Left lung (tissue), 4 donors: ENCODE measurements at regions not wholly inside any gene's neighbourhood (a gene's known extent, or its start where the extent isn't known, plus 50 kb on each side); places are given as distances from the start of the nearest gene placed in this dataset.

Source experiments
- ATAC-seq: fragments of 200-7000 bp; cut with Tn5 transposase; one replicate; pipeline ENCODE4 v1.9.1; 2020; ENCODE audit warnings: moderate library complexity
- DNase-seq, 4 donors: peaks; one replicate each; pipeline ENCODE4 v3.0.0-alpha.2; 2013 to 2020
- H3K27ac ChIP-seq, 2 donors: fragments of 200-600 bp; sonication (generic) in 1 of 2; one replicate each; pipeline versions ENCODE4 v1.5.0 to v1.8.0; 2020 to 2021
- H3K27me3 ChIP-seq, 2 donors: fragments of 200-600 bp; sonication (generic) in 1 of 2; one replicate each; pipeline versions ENCODE4 v1.5.0 to v1.8.0; 2020 to 2021
- H3K36me3 ChIP-seq, 2 donors: fragments of 200-600 bp; sonication (generic) in 1 of 2; one replicate each; pipeline versions ENCODE4 v1.5.0 to v1.8.0; 2020 to 2021
- H3K4me1 ChIP-seq, 2 donors: fragments of 200-600 bp; one replicate each; pipeline ENCODE4 v1.8.0; 2021
- H3K4me3 ChIP-seq, 2 donors: fragments of 200-600 bp; sonication (generic) in 1 of 2; one replicate each; pipeline versions ENCODE4 v1.5.0 to v1.8.0; 2020 to 2021; ENCODE audit warnings: mild to moderate bottlenecking in 1 of 2
- H3K9me3 ChIP-seq, 2 donors: fragments of 200-600 bp; sonication (generic) in 1 of 2; one replicate each; pipeline versions ENCODE4 v1.5.0 to v1.8.0; 2020 to 2021
- CTCF ChIP-seq, 2 donors: fragments of 200-600 bp; sonication (generic) in 1 of 2; IDR thresholded peaks; one replicate each; pipeline versions ENCODE4 v1.5.0 to v1.8.0; 2021; ENCODE audit warnings: antibody characterized with exemption in 2 of 2
- intact Hi-C, 2 donors: fragments of 100-400 bp; cut with DNase I; formaldehyde crosslinking; loops; one replicate each; pipeline versions ENCODE4 v1.11.2 to v1.14.2; 2022
- donor health status: DM: no; HTN: yes; CAD: no.
- donor health status: DM: no; HTN: no; CAD: no.

GRCh38 chr5:17431272-17432050, 66.6 kb upstream of the TAF11L2 start:
- Histone ChIP-seq H3K4me3 (no peak overlapping the region), H3K4me1 (peaks cover 0 to 8% of the 10 kb centered on the region in 2 donors), H3K36me3 (no peaks in the 10 kb centered on the region), H3K27me3 (no peaks in the 10 kb centered on the region), H3K27ac (no peak overlapping the region), H3K9me3 (no peaks in the 10 kb centered on the region)
- intact Hi-C loops: no loop called here
- no peak for DNase-seq
- no peak for ATAC-seq
- TF ChIP-seq CTCF (IDR thresholded peaks at IDR 0.05): no peak

- intact Hi-C loops: no loop called here
- H3K9me3 ChIP-seq: no peaks in the 10 kb centered on the region
- DNase-seq (no peak), ATAC-seq (no peak)
- H3K36me3 ChIP-seq: no peaks in the 10 kb centered on the region
- H3K27me3 ChIP-seq: no peaks in the 10 kb centered on the region
- no peak overlapping the region for H3K4me3 ChIP-seq
- H3K4me1 ChIP-seq: peaks cover 0 to 15% of the 10 kb centered on the region in 2 donors
- TF ChIP-seq CTCF (IDR thresholded peaks at IDR 0.05): no peak
- H3K27ac ChIP-seq: no peak overlapping the region
Observed at GRCh38 chr5:17432569-17432968, 65.5 kb upstream of the TAF11L2 start.

- H3K36me3 ChIP-seq: no peaks in the 10 kb centered on the region
- H3K27ac ChIP-seq: no peak overlapping the region
- DNase-seq (no peak), ATAC-seq (no peak)
- no peaks in the 10 kb centered on the region for H3K27me3 ChIP-seq
- intact Hi-C loops: no loop called here
- H3K9me3 ChIP-seq: no peaks in the 10 kb centered on the region
- H3K4me1 ChIP-seq: peaks cover 0 to 20% of the 10 kb centered on the region in 2 donors
- no peak for TF ChIP-seq CTCF (IDR thresholded peaks at IDR 0.05)
- H3K4me3 ChIP-seq: no peak overlapping the region
Observed at GRCh38 chr5:17433406-17433805, 64.6 kb upstream of the TAF11L2 start.

DNA sequence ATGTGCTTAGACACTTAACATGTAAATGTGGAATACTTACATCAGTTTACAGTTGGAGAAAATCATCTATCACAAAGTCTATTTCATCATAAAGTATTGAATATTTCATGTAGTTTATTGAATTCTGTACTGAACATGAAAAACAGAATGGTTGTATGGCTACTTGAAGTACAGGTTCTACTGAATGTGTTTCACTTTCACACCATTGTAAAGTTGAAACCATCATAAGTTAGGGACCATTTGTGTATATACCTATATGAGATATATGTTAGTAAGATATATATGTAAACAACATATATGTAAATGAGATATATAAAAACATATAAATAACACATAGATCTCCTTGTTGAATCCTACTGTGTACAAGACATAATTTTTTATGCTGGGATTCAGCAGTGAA, 63.0 kb upstream of the TAF11L2 start:
- no peaks in the 10 kb centered on the region for H3K27me3 ChIP-seq
- no peak for DNase-seq
- no peak for TF ChIP-seq CTCF (IDR thresholded peaks at IDR 0.05)
- H3K4me3 ChIP-seq: no peak overlapping the region
- H3K36me3 ChIP-seq: no peaks in the 10 kb centered on the region
- intact Hi-C loops: no loop called here
- H3K27ac ChIP-seq: peak overlapping the region in 1 of 2 donors; percentile 92
- H3K4me1 ChIP-seq: peaks cover 0 to 20% of the 10 kb centered on the region in 2 donors
- ATAC-seq: no peak
- H3K9me3 ChIP-seq: peaks cover 0 to 6% of the 10 kb centered on the region in 2 donors

- Histone ChIP-seq H3K9me3 (peaks cover 0 to 9% of the 10 kb centered on the region in 2 donors), H3K36me3 (no peaks in the 10 kb centered on the region), H3K27ac (peak overlapping the region; percentile 28 to 92), H3K4me1 (peaks cover 0 to 20% of the 10 kb centered on the region in 2 donors), H3K4me3 (peak overlapping the region in 1 of 2 donors; percentile 6), H3K27me3 (no peaks in the 10 kb centered on the region)
- TF ChIP-seq CTCF (IDR thresholded peaks at IDR 0.05): no peak
- ATAC-seq: peak; percentile 77
- DNase-seq: no peak
- intact Hi-C loops: no loop called here
Observed at GRCh38 chr5:17436350-17436749, 61.7 kb upstream of the TAF11L2 start.
